Adrenal gland (tissue), 5 donors: ENCODE measurements at regions not wholly inside any gene's neighbourhood (a gene's known extent, or its start where the extent isn't known, plus 50 kb on each side); places are given as distances from the start of the nearest gene placed in this dataset.

Experiments used
- POLR2A ChIP-seq, 2 donors: fragments of 450-650 bp; IDR thresholded peaks; one replicate each; pipeline ENCODE4 v1.6.1; 2017; ENCODE audit warnings: antibody characterized with exemption in 2 of 2, mild to moderate bottlenecking in 2 of 2, moderate library complexity in 1 of 2
- TF ChIP-seq, protein P1 (sequence below), 6 experiments: fragments of 450-650 bp in 4 of 6; fragments of 200-600 bp in 2 of 6; sonication (generic) in 1 of 6; IDR thresholded peaks; 1 replicate in 5 of 6; 2 replicates in 1 of 6; pipeline versions ENCODE4 v1.5.1 to v1.8.0; 2016 to 2021; ENCODE audit warnings: antibody characterized with exemption in 6 of 6, mild to moderate bottlenecking in 2 of 6, moderate library complexity in 1 of 6
- donor health status: DM: no; HTN: no; CAD: no.

- TF ChIP-seq POLR2A (IDR thresholded peaks at IDR 0.05) = no peak
- TF ChIP-seq, protein P1, sequence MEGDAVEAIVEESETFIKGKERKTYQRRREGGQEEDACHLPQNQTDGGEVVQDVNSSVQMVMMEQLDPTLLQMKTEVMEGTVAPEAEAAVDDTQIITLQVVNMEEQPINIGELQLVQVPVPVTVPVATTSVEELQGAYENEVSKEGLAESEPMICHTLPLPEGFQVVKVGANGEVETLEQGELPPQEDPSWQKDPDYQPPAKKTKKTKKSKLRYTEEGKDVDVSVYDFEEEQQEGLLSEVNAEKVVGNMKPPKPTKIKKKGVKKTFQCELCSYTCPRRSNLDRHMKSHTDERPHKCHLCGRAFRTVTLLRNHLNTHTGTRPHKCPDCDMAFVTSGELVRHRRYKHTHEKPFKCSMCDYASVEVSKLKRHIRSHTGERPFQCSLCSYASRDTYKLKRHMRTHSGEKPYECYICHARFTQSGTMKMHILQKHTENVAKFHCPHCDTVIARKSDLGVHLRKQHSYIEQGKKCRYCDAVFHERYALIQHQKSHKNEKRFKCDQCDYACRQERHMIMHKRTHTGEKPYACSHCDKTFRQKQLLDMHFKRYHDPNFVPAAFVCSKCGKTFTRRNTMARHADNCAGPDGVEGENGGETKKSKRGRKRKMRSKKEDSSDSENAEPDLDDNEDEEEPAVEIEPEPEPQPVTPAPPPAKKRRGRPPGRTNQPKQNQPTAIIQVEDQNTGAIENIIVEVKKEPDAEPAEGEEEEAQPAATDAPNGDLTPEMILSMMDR (IDR thresholded peaks at IDR 0.05) = no peak
Observed at GRCh38 chr4:130511776-130512175, 1415.8 kb downstream of the C4orf33 start.
